HL-60 (cell line): ENCODE measurements at regions not wholly inside any gene's neighbourhood (a gene's known extent, or its start where the extent isn't known, plus 50 kb on each side); places are given as distances from the start of the nearest gene placed in this dataset.

Experiments used
- DNase-seq, 2 experiments: peaks; one replicate each; pipeline ENCODE4 v3.0.0-alpha.2; 2010 to 2020; ENCODE audit warnings: low read depth in 1 of 2, low spot score in 1 of 2
- H3K27ac ChIP-seq: fragments of 250-450 bp; sonication (Bioruptor Pico); replicated peaks from 2 replicates; pipeline ENCODE4 v1.5.1; 2020; ENCODE audit warnings: mild to moderate bottlenecking, moderate library complexity
- H3K27me3 ChIP-seq: fragments of 250-450 bp; sonication (Bioruptor Pico); 2 replicates; pipeline ENCODE4 v1.5.1; 2021; ENCODE audit warnings: mild to moderate bottlenecking, moderate library complexity; ENCODE audit not compliant: insufficient read depth, poor library complexity, severe bottlenecking
- H3K4me3 ChIP-seq: replicated peaks from 2 replicates; pipeline ENCODE4 v1.5.1; 2011; ENCODE audit warnings: mild to moderate bottlenecking, control low read depth, low read length; ENCODE audit not compliant: insufficient read depth
- CTCF ChIP-seq: IDR thresholded peaks from one replicate; pipeline ENCODE4 v1.5.1; 2011; ENCODE audit warnings: low read length, control low read depth, inconsistent platforms; ENCODE audit not compliant: insufficient read depth
- GABPA ChIP-seq: IDR thresholded peaks from 2 replicates; pipeline ENCODE4 v1.6.1; 2012; ENCODE audit warnings: low read depth
- POLR2AphosphoS5 ChIP-seq: IDR thresholded peaks from 2 replicates; pipeline ENCODE4 v1.6.1; 2012; ENCODE audit warnings: low read depth
- REST ChIP-seq: IDR thresholded peaks from 2 replicates; pipeline ENCODE4 v1.6.1; 2012; ENCODE audit warnings: low read depth; ENCODE audit not compliant: insufficient replicate concordance
- SPI1 ChIP-seq: IDR thresholded peaks from 2 replicates; pipeline ENCODE4 v1.6.1; 2012; ENCODE audit warnings: low read depth, mild to moderate bottlenecking, borderline replicate concordance

GRCh38 chr3:10763817-10764258 lies 52.2 kb upstream of the SLC6A11 start:
- no peak for TF ChIP-seq GABPA
- TF ChIP-seq CTCF, result no peak
- TF ChIP-seq SPI1, result no peak
- no peak for TF ChIP-seq REST
- no peak for TF ChIP-seq POLR2AphosphoS5
- H3K27ac ChIP-seq, result no peak overlapping the region
- H3K4me3 ChIP-seq, result no peak overlapping the region
- no peak for DNase-seq
- H3K27me3 ChIP-seq, result no peaks in the 10 kb centered on the region

- TF ChIP-seq REST (no peak), POLR2AphosphoS5 (no peak), SPI1 (no peak), CTCF (no peak), GABPA (no peak)
- Histone ChIP-seq H3K27me3 (no peaks in the 10 kb centered on the region), H3K27ac (no peak overlapping the region), H3K4me3 (no peak overlapping the region)
- no peak for DNase-seq
Measured at GRCh38 chr3:10764259-10765051, 51.6 kb upstream of the SLC6A11 start.

- Histone ChIP-seq H3K4me3 (no peak overlapping the region), H3K27me3 (no peaks in the 10 kb centered on the region), H3K27ac (no peak overlapping the region)
- no peak for DNase-seq
- TF ChIP-seq REST (no peak), SPI1 (no peak), POLR2AphosphoS5 (no peak), GABPA (no peak), CTCF (no peak)
Measured at GRCh38 chr3:10766049-10766705, 49.9 kb upstream of the SLC6A11 start.
